ENCODE measurements at regions not wholly inside any gene's neighbourhood (a gene's known extent, or its start where the extent isn't known, plus 50 kb on each side); places are given as distances from the start of the nearest gene placed in this dataset.

GRCh38 chr5:24177821-24178220 is 467.0 kb downstream of the CDH10 start:
- Mint-ChIP-seq H3K27ac (no peak overlapping the region), H3K36me3 (no peaks in the 10 kb centered on the region), H3K27me3 (ENCODE audit: low read depth) (peaks cover 4% of the 10 kb centered on the region), H3K9me3 (no peaks in the 10 kb centered on the region), H3K4me3 (no peak overlapping the region), H3K4me1 (no peaks in the 10 kb centered on the region)
- no peak for TF ChIP-seq CTCF (IDR thresholded peaks at IDR 0.05; ENCODE audit: unreplicated experiment)
- no peak for DNase-seq (ENCODE audit: low spot score in 2 of 2, unreplicated experiment in 2 of 2)

- Mint-ChIP-seq H3K9me3 (peaks cover 4% of the 10 kb centered on the region), H3K27me3 (ENCODE audit: low read depth) (no peaks in the 10 kb centered on the region), H3K36me3 (no peaks in the 10 kb centered on the region), H3K4me1 (no peaks in the 10 kb centered on the region), H3K4me3 (no peak overlapping the region), H3K27ac (no peak overlapping the region)
- TF ChIP-seq CTCF (IDR thresholded peaks at IDR 0.05; ENCODE audit: unreplicated experiment) = no peak
- DNase-seq (ENCODE audit: low spot score in 2 of 2, unreplicated experiment in 2 of 2) = no peak
Observed at GRCh38 chr5:24183981-24184380, 460.8 kb downstream of the CDH10 start.

GRCh38 chr5:24188216-24188925 is 456.4 kb downstream of the CDH10 start:
- no peak for DNase-seq (ENCODE audit: low spot score in 2 of 2, unreplicated experiment in 2 of 2)
- Mint-ChIP-seq H3K36me3 (no peaks in the 10 kb centered on the region), H3K27ac (no peak overlapping the region), H3K27me3 (ENCODE audit: low read depth) (no peaks in the 10 kb centered on the region), H3K4me1 (no peaks in the 10 kb centered on the region), H3K4me3 (no peak overlapping the region), H3K9me3 (peaks cover 4% of the 10 kb centered on the region)
- TF ChIP-seq CTCF (IDR thresholded peaks at IDR 0.05; ENCODE audit: unreplicated experiment) = no peak

GRCh38 chr5:24196789-24197188 is 448.0 kb downstream of the CDH10 start:
- Mint-ChIP-seq H3K36me3 (no peaks in the 10 kb centered on the region), H3K4me3 (no peak overlapping the region), H3K27me3 (ENCODE audit: low read depth) (no peaks in the 10 kb centered on the region), H3K27ac (no peak overlapping the region), H3K4me1 (no peaks in the 10 kb centered on the region), H3K9me3 (peaks cover 7% of the 10 kb centered on the region)
- DNase-seq (ENCODE audit: low spot score in 2 of 2, unreplicated experiment in 2 of 2) = no peak
- no peak for TF ChIP-seq CTCF (IDR thresholded peaks at IDR 0.05; ENCODE audit: unreplicated experiment)

GRCh38 chr5:24208686-24209106 is 436.1 kb downstream of the CDH10 start:
- no peak for DNase-seq (ENCODE audit: low spot score in 2 of 2, unreplicated experiment in 2 of 2)
- no peak overlapping the region for H3K4me3 Mint-ChIP-seq
- no peak for TF ChIP-seq CTCF (IDR thresholded peaks at IDR 0.05; ENCODE audit: unreplicated experiment)

More at GRCh38 chr5:24208686-24209106, 436.1 kb downstream of the CDH10 start:
- Mint-ChIP-seq H3K27me3 (ENCODE audit: low read depth) (no peaks in the 10 kb centered on the region), H3K4me1 (no peaks in the 10 kb centered on the region), H3K36me3 (no peaks in the 10 kb centered on the region), H3K27ac (no peak overlapping the region), H3K9me3 (peaks cover 15% of the 10 kb centered on the region)

Measured in mesothelial cell of epicardium (in vitro differentiated cells).